ACHN (cell line): ENCODE measurements at regions not wholly inside any gene's neighbourhood (a gene's known extent, or its start where the extent isn't known, plus 50 kb on each side); places are given as distances from the start of the nearest gene placed in this dataset.
"Not testable (repeated sequence)": the region's sequence is repeated elsewhere in the genome, so short reads cannot be mapped to it uniquely, and the experiment has no call there.

ENCODE experiments used
- DNase-seq: peaks from one replicate; pipeline ENCODE4 v3.0.0-alpha.2; 2015
- in situ Hi-C: cut with HindIII; loops from 2 replicates; pipeline ENCODE4 v1.10.0; 2017; ENCODE audit warnings: low sequenced_read_pairs, low pct_ligation_motif_present, low pct_unique_long_range_greater_than_20kb

DNA sequence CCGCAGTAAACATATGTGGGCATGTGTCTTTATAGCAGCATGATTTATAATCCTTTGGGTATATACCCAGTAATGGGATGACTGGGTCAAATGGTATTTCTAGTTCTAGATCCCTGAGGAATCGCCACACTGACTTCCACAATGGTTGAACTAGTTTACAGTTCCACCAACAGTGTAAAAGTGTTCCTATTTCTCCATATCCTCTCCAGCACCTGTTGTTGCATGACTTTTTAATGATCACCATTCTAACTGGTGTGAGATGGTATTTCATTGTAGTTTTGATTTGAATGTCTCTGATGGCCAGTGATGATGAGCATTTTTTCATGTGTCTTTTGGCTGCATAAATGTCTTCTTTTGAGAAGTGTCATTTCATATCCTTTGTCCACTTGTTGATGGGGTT, 238.6 kb upstream of the ZNF337 start:
- DNase-seq, in situ Hi-C loops: not testable (repeated sequence)

DNA sequence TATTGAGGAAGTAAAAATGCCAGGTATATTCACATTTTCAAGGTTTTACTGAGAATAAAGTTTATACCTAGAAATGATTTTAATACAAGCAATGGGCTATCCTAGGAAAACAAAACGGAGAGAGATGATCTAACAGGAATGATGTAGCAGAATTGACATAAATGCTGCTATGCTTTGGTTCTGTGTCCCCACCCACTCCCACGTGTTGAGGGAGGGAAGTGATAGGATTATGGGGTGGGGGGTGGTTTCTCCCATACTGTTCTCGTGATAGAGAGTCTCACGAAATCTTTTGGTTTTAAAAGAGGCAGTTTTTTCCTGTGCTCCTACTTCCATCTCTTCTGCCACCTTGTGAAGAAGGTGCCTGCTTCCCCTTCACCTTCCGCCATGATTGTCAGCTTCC, 236.2 kb upstream of the ZNF337 start:
- in situ Hi-C loops, DNase-seq: not testable (repeated sequence)

DNA sequence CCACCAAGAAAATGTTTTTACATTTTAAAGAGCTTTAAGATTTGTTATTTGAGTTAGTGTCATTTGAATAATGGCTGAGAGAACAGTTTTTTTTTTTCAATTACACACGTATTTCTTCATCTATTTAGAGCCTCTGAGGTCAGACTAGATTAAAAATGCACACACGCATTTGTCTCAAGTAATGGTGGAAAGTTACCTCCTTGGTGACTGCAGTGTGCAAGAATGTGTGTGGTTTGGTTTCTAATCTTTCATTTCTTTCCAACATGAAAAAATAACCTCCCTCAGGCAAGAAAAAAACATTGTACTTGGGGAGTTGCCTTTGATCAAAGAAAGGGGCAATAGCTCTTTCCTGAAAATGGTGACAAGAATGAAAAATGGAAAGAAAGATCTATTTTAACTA, 235.5 kb upstream of the ZNF337 start:
- peak; percentile 54 for DNase-seq
- in situ Hi-C loops = not testable (repeated sequence)

DNA sequence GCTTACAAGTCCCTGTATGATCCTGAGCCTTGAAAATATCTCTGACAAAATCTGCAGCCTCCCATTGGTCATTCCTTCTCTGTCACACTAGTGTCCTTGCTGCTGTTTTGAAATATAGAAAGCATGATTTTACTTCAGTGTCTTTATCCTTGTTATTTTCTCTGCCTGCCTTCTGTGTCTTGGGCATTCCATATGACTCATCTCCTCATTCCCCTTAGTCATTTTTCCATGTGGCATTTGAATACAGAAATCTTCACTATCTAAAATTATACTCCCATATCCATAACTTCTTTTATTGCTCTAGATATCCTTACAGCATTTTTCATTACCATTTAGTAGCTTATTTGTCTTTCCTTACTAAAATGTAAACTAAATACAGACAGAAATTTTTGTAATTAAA, 205.7 kb upstream of the ZNF337 start:
- DNase-seq = peak; percentile 32
- in situ Hi-C loops = not testable (repeated sequence)

- in situ Hi-C loops, DNase-seq: not testable (repeated sequence)
These were observed 202.0 kb upstream of the ZNF337 start for GRCh38 chr20:25898663-25899062.

GRCh38 chr20:25879096-25879495, 182.4 kb upstream of the ZNF337 start:
- in situ Hi-C loops, DNase-seq: not testable (repeated sequence)

- DNase-seq, in situ Hi-C loops: not testable (repeated sequence)
These were observed 172.0 kb upstream of the ZNF337 start for GRCh38 chr20:25868650-25868979.

GRCh38 chr20:25867776-25868649, 171.4 kb upstream of the ZNF337 start:
- in situ Hi-C loops = no loop called here
- DNase-seq = no peak

GRCh38 chr20:25867015-25867775, 170.5 kb upstream of the ZNF337 start:
- in situ Hi-C loops, DNase-seq: not testable (repeated sequence)

- in situ Hi-C loops = no loop called here
These were observed 169.3 kb upstream of the ZNF337 start for GRCh38 chr20:25865715-25866656.

GRCh38 chr20:25864963-25865714, 168.5 kb upstream of the ZNF337 start:
- in situ Hi-C loops = not testable (repeated sequence)

More at GRCh38 chr20:25865715-25866656, 169.3 kb upstream of the ZNF337 start:
- DNase-seq = peak; percentile 60

DNA sequence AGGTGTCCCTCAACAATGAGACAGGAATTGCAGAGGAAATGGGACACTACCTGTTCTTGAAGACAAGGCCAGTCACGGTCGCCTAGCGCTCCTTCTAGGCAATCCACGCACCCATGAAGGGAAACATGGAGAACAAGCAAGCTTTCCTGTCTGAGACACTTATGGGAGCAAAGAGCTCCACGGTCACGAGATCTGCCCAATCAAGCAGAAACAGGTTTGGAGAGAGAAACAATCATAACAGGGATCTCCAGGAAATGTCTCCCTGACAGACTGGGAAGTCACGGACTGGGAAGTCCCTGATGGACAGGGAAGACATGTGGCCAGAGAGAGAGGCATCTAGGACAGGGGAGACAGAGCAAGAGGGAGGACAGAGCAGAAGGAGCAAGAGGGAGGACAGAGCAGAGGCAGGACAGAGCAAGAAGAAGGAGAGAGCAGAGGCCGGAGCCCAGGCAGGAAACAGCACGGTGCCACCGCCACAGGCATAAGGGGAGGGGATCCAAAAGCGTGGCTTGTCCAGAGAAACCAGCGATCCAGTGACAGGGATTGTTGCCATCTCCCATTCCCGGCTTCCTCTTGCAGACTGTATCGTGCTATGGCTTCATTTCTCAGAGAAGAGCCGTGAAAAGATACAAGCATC, 167.8 kb upstream of the ZNF337 start:
- in situ Hi-C loops = no loop called here
- no peak for DNase-seq

More at GRCh38 chr20:25864963-25865714, 168.5 kb upstream of the ZNF337 start:
- not testable (repeated sequence) for DNase-seq

GRCh38 chr20:25863536-25864325, 167.1 kb upstream of the ZNF337 start:
- DNase-seq = no peak
- in situ Hi-C loops = no loop called here

- in situ Hi-C loops = not testable (repeated sequence)
- DNase-seq = peak; percentile 76
These were observed 166.4 kb upstream of the ZNF337 start for GRCh38 chr20:25862967-25863530.

DNA sequence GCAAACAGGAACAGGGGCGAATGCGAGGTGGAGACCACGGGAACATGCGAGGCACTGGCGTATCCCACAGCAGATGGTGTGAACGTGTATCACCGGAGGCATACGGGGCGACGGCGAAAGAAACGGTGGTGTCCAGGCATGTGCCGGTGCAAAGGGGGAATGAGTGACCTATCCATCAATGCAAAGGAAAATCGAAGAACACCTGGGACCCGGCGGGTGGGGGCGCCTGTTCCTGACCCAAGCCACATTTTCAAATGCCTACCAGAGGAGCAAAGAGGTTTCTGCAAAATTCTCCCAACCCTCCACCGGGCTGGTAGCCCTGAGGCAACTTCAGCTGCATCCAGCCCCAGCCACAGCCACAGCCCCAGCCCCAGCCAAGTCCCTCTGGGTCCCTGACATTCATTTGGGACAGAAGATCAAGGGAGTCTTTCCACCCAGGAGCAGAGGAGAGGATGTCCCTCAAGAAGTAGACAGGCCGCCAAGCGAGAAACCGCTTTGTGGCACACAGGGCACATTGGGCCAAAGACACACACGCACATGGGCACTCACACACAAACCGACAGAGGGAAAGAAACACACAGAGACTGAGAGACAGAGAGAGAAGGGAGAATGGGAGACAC, 164.0 kb upstream of the ZNF337 start:
- in situ Hi-C loops = no loop called here
- DNase-seq = no peak
